HL-60 (cell line): ENCODE measurements at regions not wholly inside any gene's neighbourhood (a gene's known extent, or its start where the extent isn't known, plus 50 kb on each side); places are given as distances from the start of the nearest gene placed in this dataset.

Experiments
- CTCF ChIP-seq: IDR thresholded peaks from one replicate; pipeline ENCODE4 v1.5.1; 2011; ENCODE audit warnings: low read length, control low read depth, inconsistent platforms; ENCODE audit not compliant: insufficient read depth
- POLR2AphosphoS5 ChIP-seq: IDR thresholded peaks from 2 replicates; pipeline ENCODE4 v1.6.1; 2012; ENCODE audit warnings: low read depth

- no peak for TF ChIP-seq CTCF
- TF ChIP-seq POLR2AphosphoS5: no peak
Measured at GRCh38 chr6:11315743-11316437, 83.4 kb upstream of the NEDD9 start.
